Smooth muscle cell (in vitro differentiated cells): ENCODE measurements at regions not wholly inside any gene's neighbourhood (a gene's known extent, or its start where the extent isn't known, plus 50 kb on each side); places are given as distances from the start of the nearest gene placed in this dataset.

ENCODE experiments used
- DNase-seq: peaks from one replicate; lab custom pipeline; 2025; ENCODE audit not compliant: unreplicated experiment; lab: John Stamatoyannopoulos, UW
- H2AFZ ChIP-seq: fragments of 200-600 bp; sonication (generic); 2 replicates; pipeline ENCODE4 v1.6.0; 2016; ENCODE audit warnings: antibody characterized with exemption, low read depth, mild to moderate bottlenecking
- H3F3A ChIP-seq: fragments of 200-600 bp; sonication (generic); 2 replicates; pipeline ENCODE4 v1.6.0; 2017; ENCODE audit warnings: antibody characterized with exemption, low read depth
- H3K27ac ChIP-seq: fragments of 200-600 bp; sonication (generic); 2 replicates; pipeline ENCODE4 v1.5.1; 2016; ENCODE audit warnings: low read depth, mild to moderate bottlenecking
- H3K27me3 ChIP-seq: fragments of 200-600 bp; sonication (generic); 2 replicates; pipeline ENCODE4 v1.6.1; 2016; ENCODE audit warnings: low read depth, mild to moderate bottlenecking
- H3K36me3 ChIP-seq: fragments of 200-600 bp; sonication (generic); 2 replicates; pipeline ENCODE4 v1.5.1; 2016; ENCODE audit warnings: low read depth
- H3K4me1 ChIP-seq: fragments of 200-600 bp; sonication (generic); 2 replicates; pipeline ENCODE4 v1.5.1; 2016; ENCODE audit warnings: low read depth
- H3K4me2 ChIP-seq: fragments of 200-600 bp; sonication (generic); 2 replicates; pipeline ENCODE4 v1.6.0; 2016; ENCODE audit warnings: mild to moderate bottlenecking
- H3K4me3 ChIP-seq: fragments of 200-600 bp; sonication (generic); 2 replicates; pipeline ENCODE4 v1.5.1; 2016; ENCODE audit warnings: mild to moderate bottlenecking
- H3K79me2 ChIP-seq: fragments of 200-600 bp; sonication (generic); 2 replicates; pipeline ENCODE4 v1.6.0; 2016; ENCODE audit warnings: low read depth, mild to moderate bottlenecking
- H3K9ac ChIP-seq: fragments of 200-600 bp; sonication (generic); 2 replicates; pipeline ENCODE4 v1.6.0; 2016; ENCODE audit warnings: low read depth
- H3K9me3 ChIP-seq: fragments of 200-600 bp; sonication (generic); replicated peaks from 2 replicates; pipeline ENCODE4 v1.5.1; 2016; ENCODE audit warnings: low read depth
- H4K20me1 ChIP-seq: fragments of 200-600 bp; sonication (generic); 2 replicates; pipeline ENCODE4 v1.6.0; 2016; ENCODE audit warnings: low read depth
- CTCF ChIP-seq: fragments of 200-600 bp; sonication (generic); IDR thresholded peaks from 2 replicates; pipeline ENCODE4 v1.5.1; 2017; ENCODE audit warnings: borderline replicate concordance, mild to moderate bottlenecking, antibody characterized with exemption; ENCODE audit not compliant: insufficient read depth, poor library complexity, severe bottlenecking
- WGBS: methylation state at CpG from one replicate; pipeline ENCODE4 v1.1.7; 2016; ENCODE audit warnings: low lambda C conversion rate; 5-methylcytosine and 5-hydroxymethylcytosine counted together

DNA sequence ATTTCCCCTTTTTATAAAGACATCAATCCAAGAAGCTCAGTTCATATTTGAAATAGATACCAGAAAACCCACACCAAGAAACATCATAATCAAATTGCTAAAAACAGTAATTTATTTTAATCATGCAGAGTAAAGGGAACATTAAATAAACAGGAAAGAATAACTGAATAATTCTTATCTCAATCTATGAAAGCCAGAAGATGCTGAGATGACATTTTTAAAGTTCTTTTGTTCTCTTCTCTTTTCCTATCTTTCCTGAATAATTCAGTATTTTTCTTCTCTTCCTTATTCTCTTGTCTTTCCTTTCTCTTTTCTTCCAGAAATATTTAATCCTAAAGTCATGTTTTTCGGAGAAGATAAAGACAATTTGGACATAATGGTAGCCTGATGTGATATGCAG is 259.0 kb upstream of the OPRM1 start:
- TF ChIP-seq CTCF, result no peak
- no peak overlapping the region for H3K4me3 ChIP-seq
- DNase-seq, result no peak
- no peak overlapping the region for H3K9ac ChIP-seq
- H3K79me2 ChIP-seq, result no peaks in the 10 kb centered on the region
- H3K4me1 ChIP-seq, result no peaks in the 10 kb centered on the region
- no peaks in the 10 kb centered on the region for H4K20me1 ChIP-seq
- no peaks in the 10 kb centered on the region for H3K27me3 ChIP-seq
- no peaks in the 10 kb centered on the region for H3K36me3 ChIP-seq
- WGBS, result 95% methylated on average over 1 of the region's 1 CpG
- no peak overlapping the region for H3K4me2 ChIP-seq
- H3K9me3 ChIP-seq, result no peaks in the 10 kb centered on the region
- H3F3A ChIP-seq, result no peaks in the 10 kb centered on the region
- H2AFZ ChIP-seq, result no peak overlapping the region
- no peak overlapping the region for H3K27ac ChIP-seq

GRCh38 chr6:153778216-153778615 is 260.8 kb upstream of the OPRM1 start:
- Histone ChIP-seq H3K9ac (no peak overlapping the region), H2AFZ (no peak overlapping the region), H3K4me3 (no peak overlapping the region), H3K79me2 (no peaks in the 10 kb centered on the region), H3K9me3 (no peaks in the 10 kb centered on the region), H3K36me3 (no peaks in the 10 kb centered on the region), H3K27ac (no peak overlapping the region), H3K4me1 (no peaks in the 10 kb centered on the region), H4K20me1 (no peaks in the 10 kb centered on the region), H3F3A (no peaks in the 10 kb centered on the region), H3K27me3 (no peaks in the 10 kb centered on the region), H3K4me2 (no peak overlapping the region)
- 89% methylated on average over 2 of the region's 2 CpGs for WGBS
- no peak for DNase-seq
- no peak for TF ChIP-seq CTCF

GRCh38 chr6:153771577-153771976 is 267.5 kb upstream of the OPRM1 start:
- Histone ChIP-seq H3K27me3 (no peaks in the 10 kb centered on the region), H3K4me1 (no peaks in the 10 kb centered on the region), H3K4me2 (no peak overlapping the region), H3K9ac (no peak overlapping the region), H4K20me1 (no peaks in the 10 kb centered on the region), H3K4me3 (no peak overlapping the region), H3K79me2 (no peaks in the 10 kb centered on the region), H3F3A (no peaks in the 10 kb centered on the region), H3K36me3 (no peaks in the 10 kb centered on the region), H3K27ac (no peak overlapping the region), H2AFZ (no peak overlapping the region), H3K9me3 (no peaks in the 10 kb centered on the region)
- DNase-seq, result no peak
- TF ChIP-seq CTCF, result no peak

DNA sequence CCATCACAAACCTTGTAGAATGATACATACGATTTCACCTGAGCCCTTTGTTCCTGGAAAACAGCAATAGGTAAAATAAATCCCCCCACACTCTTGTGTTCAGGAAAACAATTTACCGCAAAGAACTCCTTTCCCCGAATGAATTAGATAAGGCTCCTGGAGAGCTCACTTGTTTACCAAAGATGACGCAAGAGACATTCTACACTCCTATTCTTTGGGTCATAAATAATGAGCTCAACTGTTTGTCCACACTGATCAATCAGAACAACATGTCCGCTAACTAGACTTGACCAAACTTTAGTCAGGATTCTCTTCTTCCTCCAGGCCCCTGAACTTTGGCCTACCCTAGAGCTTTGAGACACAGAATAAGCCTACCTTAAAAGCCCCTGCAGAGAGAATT is 271.9 kb upstream of the OPRM1 start:
- TF ChIP-seq CTCF, result no peak
- Histone ChIP-seq H3K9me3 (no peaks in the 10 kb centered on the region), H2AFZ (no peak overlapping the region), H3K27ac (no peak overlapping the region), H3K36me3 (no peaks in the 10 kb centered on the region), H3K4me3 (no peak overlapping the region), H3K9ac (no peak overlapping the region), H3K4me2 (no peak overlapping the region), H4K20me1 (no peaks in the 10 kb centered on the region), H3F3A (no peaks in the 10 kb centered on the region), H3K27me3 (no peaks in the 10 kb centered on the region), H3K79me2 (no peaks in the 10 kb centered on the region), H3K4me1 (no peaks in the 10 kb centered on the region)
- WGBS, result 92% methylated on average over 5 of the region's 5 CpGs
- no peak for DNase-seq
